Activated T-cell treated with anti-CD3 and anti-CD28 coated beads, Interleukin-2, amount 50 U/mL, for 72 hours (primary cell): ENCODE measurements at regions not wholly inside any gene's neighbourhood (a gene's known extent, or its start where the extent isn't known, plus 50 kb on each side); places are given as distances from the start of the nearest gene placed in this dataset.

ENCODE experiments used
- ATAC-seq, 2 donors: fragments of 150-1000 bp; cut with Tn5 transposase; replicated peaks in 1 of 2; 2 replicates each; pipeline ENCODE4 v1.10.0; 2021; ENCODE audit warnings: moderate library complexity in 2 of 2, mild to moderate bottlenecking in 1 of 2
- DNase-seq, 2 donors: peaks; one replicate each; pipeline ENCODE4 v3.0.0; 2021 to 2022; ENCODE audit warnings: mixed read lengths in 1 of 2
- H3K27ac Mint-ChIP-seq: one replicate; pipeline ENCODE4 v1.8.0; 2022; ENCODE audit warnings: mild to moderate bottlenecking, moderate library complexity, mixed read lengths
- H3K27me3 Mint-ChIP-seq: one replicate; pipeline ENCODE4 v1.8.0; 2022; ENCODE audit warnings: low read depth, mixed read lengths
- H3K36me3 Mint-ChIP-seq, 2 donors: one replicate each; pipeline ENCODE4 v1.8.0; 2022; ENCODE audit warnings: mixed read lengths in 2 of 2, mild to moderate bottlenecking in 1 of 2; ENCODE audit not compliant: insufficient read depth in 2 of 2
- H3K4me1 Mint-ChIP-seq: one replicate; pipeline ENCODE4 v1.8.0; 2022; ENCODE audit warnings: low read depth, mixed read lengths
- H3K4me3 Mint-ChIP-seq, 2 donors: one replicate each; pipeline ENCODE4 v1.8.0; 2022; ENCODE audit warnings: mild to moderate bottlenecking in 2 of 2, mixed read lengths in 2 of 2, moderate library complexity in 2 of 2
- H3K9me3 Mint-ChIP-seq, 2 donors: one replicate each; pipeline ENCODE4 v1.8.0; 2022; ENCODE audit warnings: mixed read lengths in 2 of 2

DNA sequence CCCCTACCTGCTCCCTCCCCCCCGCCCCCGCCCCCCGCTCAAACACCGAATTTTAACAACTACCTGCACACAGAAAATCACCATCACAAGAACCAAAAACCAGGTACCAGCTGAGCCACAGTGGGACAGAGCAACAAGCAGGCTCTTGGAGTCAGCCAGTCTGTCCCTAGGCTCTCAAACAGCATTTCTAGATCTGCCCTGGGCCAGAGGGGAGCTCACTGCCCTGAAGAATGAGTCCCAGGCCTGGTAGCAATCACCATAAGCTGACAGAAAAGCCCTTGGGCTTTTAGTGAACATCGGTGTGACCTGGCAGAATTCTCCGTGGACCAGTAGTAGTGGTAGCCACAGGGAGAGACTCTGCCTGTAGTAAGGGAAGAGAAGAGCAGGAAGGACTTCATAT, 58.3 kb downstream of the C11orf87 start:
- DNase-seq, result no peak
- peaks cover 0 to 3% of the 10 kb centered on the region in 2 donors for H3K9me3 Mint-ChIP-seq
- no peak overlapping the region for H3K27ac Mint-ChIP-seq
- no peaks in the 10 kb centered on the region for H3K4me1 Mint-ChIP-seq
- no peak for ATAC-seq
- H3K27me3 Mint-ChIP-seq, result no peaks in the 10 kb centered on the region
- no peak overlapping the region for H3K4me3 Mint-ChIP-seq
- H3K36me3 Mint-ChIP-seq, result no peaks in the 10 kb centered on the region

DNA sequence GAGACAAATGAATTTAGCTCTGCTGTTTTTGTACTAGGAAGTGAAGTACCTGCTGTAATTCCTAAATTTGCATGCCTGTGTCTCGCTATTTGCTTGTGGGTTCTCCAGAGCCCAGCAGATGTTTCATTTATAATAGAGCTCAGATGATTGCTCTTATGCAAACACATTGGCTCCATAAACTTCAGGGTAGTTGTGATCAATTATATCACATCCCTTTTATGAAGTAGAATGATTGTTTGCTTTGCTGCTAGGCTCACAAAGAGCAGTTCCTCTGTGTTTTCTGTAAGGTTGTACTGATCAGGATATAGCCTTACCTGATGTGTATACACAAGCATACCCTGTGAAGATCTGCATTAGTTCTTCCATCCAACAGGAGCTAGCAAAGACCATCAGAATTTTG, 64.1 kb downstream of the C11orf87 start:
- H3K4me1 Mint-ChIP-seq, result no peaks in the 10 kb centered on the region
- H3K4me3 Mint-ChIP-seq, result no peak overlapping the region
- H3K36me3 Mint-ChIP-seq, result no peaks in the 10 kb centered on the region
- DNase-seq (no peak), ATAC-seq (no peak)
- H3K27ac Mint-ChIP-seq, result no peak overlapping the region
- H3K9me3 Mint-ChIP-seq, result peaks cover 0 to 2% of the 10 kb centered on the region in 2 donors
- no peaks in the 10 kb centered on the region for H3K27me3 Mint-ChIP-seq

- no peaks in the 10 kb centered on the region for H3K27me3 Mint-ChIP-seq
- no peak overlapping the region for H3K27ac Mint-ChIP-seq
- no peak for DNase-seq
- peaks cover under 1 to 2% of the 10 kb centered on the region in 2 donors for H3K9me3 Mint-ChIP-seq
- ATAC-seq, result no peak
- H3K36me3 Mint-ChIP-seq, result no peaks in the 10 kb centered on the region
- no peak overlapping the region for H3K4me3 Mint-ChIP-seq
- no peaks in the 10 kb centered on the region for H3K4me1 Mint-ChIP-seq
Measured at GRCh38 chr11:109490953-109491635, 69.1 kb downstream of the C11orf87 start.

DNA sequence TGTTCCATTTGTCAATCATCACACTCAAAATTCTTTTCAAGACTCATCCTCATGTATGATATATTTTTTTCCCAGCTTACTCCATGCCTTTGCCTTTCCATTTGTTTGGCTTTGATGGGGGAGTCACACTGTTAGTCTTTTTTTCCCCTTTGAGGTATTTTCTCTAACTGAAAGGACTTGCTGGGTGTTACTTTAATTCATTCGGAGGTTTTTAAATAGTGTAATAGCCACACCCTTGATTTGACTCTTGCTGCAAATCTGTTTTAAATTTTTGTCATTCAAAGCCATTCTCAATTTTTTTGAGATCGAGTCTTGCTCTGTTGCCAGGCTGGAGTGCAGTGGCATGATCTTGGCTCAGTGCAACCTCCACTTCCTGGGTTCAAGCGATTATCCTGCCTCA, 84.1 kb downstream of the C11orf87 start:
- Mint-ChIP-seq H3K36me3 (no peaks in the 10 kb centered on the region), H3K27ac (no peak overlapping the region), H3K4me3 (no peak overlapping the region), H3K4me1 (no peaks in the 10 kb centered on the region), H3K9me3 (peaks cover 0 to 2% of the 10 kb centered on the region in 2 donors), H3K27me3 (no peaks in the 10 kb centered on the region)
- DNase-seq, result no peak
- ATAC-seq, result no peak

- Mint-ChIP-seq H3K27me3 (no peaks in the 10 kb centered on the region), H3K4me3 (no peak overlapping the region), H3K27ac (no peak overlapping the region), H3K36me3 (no peaks in the 10 kb centered on the region), H3K9me3 (peaks cover 0 to 2% of the 10 kb centered on the region in 2 donors), H3K4me1 (no peaks in the 10 kb centered on the region)
- ATAC-seq, result no peak
- DNase-seq, result no peak
Measured at GRCh38 chr11:109507331-109507730, 85.3 kb downstream of the C11orf87 start.

- Mint-ChIP-seq H3K27ac (no peak overlapping the region), H3K4me3 (no peak overlapping the region), H3K9me3 (peaks cover 0 to 2% of the 10 kb centered on the region in 2 donors), H3K27me3 (no peaks in the 10 kb centered on the region), H3K36me3 (no peaks in the 10 kb centered on the region), H3K4me1 (no peaks in the 10 kb centered on the region)
- ATAC-seq (no peak), DNase-seq (no peak)
Measured at GRCh38 chr11:109507836-109508561, 86.0 kb downstream of the C11orf87 start.

- Mint-ChIP-seq H3K27me3 (no peaks in the 10 kb centered on the region), H3K9me3 (peaks cover under 1 to 2% of the 10 kb centered on the region in 2 donors), H3K4me3 (no peak overlapping the region), H3K27ac (no peak overlapping the region), H3K4me1 (no peaks in the 10 kb centered on the region), H3K36me3 (no peaks in the 10 kb centered on the region)
- DNase-seq, result no peak
- ATAC-seq, result no peak
Measured at GRCh38 chr11:109508943-109509342, 87.0 kb downstream of the C11orf87 start.

DNA sequence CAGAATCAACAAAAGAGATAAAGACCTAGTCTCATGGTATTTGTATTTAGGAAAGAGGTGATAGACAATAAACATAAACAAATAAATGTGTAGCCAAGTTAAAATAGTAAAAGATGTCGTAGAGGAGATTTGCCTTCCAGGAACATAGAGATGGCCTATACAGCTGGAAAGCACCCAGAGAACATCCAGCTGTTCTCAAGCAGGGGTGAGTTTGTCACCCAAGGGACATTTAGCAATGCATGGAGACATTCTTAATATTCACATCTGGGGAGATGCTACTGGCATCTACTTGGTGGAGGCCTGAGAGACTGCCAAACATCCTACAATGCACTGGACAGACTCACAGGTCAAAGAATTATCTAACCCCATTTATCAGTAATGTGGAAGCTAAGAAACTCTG, 88.3 kb downstream of the C11orf87 start:
- no peaks in the 10 kb centered on the region for H3K4me1 Mint-ChIP-seq
- H3K27ac Mint-ChIP-seq, result no peak overlapping the region
- H3K27me3 Mint-ChIP-seq, result no peaks in the 10 kb centered on the region
- ATAC-seq (no peak), DNase-seq (no peak)
- H3K9me3 Mint-ChIP-seq, result peaks cover 4 to 6% of the 10 kb centered on the region in 2 donors
- no peaks in the 10 kb centered on the region for H3K36me3 Mint-ChIP-seq
- H3K4me3 Mint-ChIP-seq, result no peak overlapping the region

DNA sequence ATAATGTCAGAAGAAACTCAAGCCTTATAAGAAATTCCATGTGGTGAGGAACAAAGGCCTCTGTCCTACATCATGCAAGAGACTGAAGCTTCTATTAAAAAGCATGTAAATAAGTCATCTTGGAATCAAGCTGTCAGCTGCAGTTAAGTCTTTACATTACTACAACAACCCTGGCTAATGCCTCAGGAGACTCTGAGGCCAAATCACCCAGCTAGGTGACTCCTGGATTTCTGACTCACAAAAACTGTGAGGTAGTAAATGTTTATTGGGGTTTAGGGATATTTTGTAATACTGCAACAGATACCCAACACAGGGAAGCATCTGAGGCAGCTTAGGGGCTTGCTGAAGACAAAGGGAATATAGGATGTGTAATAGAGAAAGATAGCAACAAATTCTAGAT, 89.6 kb downstream of the C11orf87 start:
- H3K4me1 Mint-ChIP-seq, result no peaks in the 10 kb centered on the region
- no peak overlapping the region for H3K4me3 Mint-ChIP-seq
- peaks cover 6 to 7% of the 10 kb centered on the region in 2 donors for H3K9me3 Mint-ChIP-seq
- no peaks in the 10 kb centered on the region for H3K36me3 Mint-ChIP-seq
- no peaks in the 10 kb centered on the region for H3K27me3 Mint-ChIP-seq
- DNase-seq (no peak), ATAC-seq (no peak)
- H3K27ac Mint-ChIP-seq, result no peak overlapping the region

- H3K4me1 Mint-ChIP-seq, result no peaks in the 10 kb centered on the region
- H3K27me3 Mint-ChIP-seq, result no peaks in the 10 kb centered on the region
- H3K9me3 Mint-ChIP-seq, result peaks cover 5 to 6% of the 10 kb centered on the region in 2 donors
- no peak overlapping the region for H3K27ac Mint-ChIP-seq
- no peak for ATAC-seq
- H3K4me3 Mint-ChIP-seq, result no peak overlapping the region
- H3K36me3 Mint-ChIP-seq, result no peaks in the 10 kb centered on the region
- no peak for DNase-seq
Measured at GRCh38 chr11:109512249-109512648, 90.3 kb downstream of the C11orf87 start.

DNA sequence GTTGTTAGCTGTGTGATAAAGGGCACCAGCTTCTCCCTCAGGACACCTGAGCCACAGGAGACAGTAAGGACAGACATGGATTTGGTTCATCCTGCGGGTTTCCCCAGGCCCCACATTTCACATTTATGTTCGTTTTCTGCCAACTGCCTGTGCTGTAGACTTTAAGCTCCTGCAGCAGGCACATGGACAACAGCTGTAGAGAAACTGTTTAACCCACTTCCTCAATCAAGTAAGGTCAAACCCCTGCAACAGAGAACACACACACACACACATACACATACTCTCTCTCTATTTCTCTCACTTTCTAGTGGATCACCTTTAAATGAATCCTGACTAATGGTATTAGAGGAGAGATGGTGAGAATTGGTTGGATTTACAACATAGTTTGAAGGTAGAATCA, 90.7 kb downstream of the C11orf87 start:
- no peak overlapping the region for H3K27ac Mint-ChIP-seq
- H3K9me3 Mint-ChIP-seq, result peaks cover 5 to 6% of the 10 kb centered on the region in 2 donors
- DNase-seq, result no peak
- no peak for ATAC-seq
- no peaks in the 10 kb centered on the region for H3K4me1 Mint-ChIP-seq
- H3K27me3 Mint-ChIP-seq, result no peaks in the 10 kb centered on the region
- H3K4me3 Mint-ChIP-seq, result no peak overlapping the region
- H3K36me3 Mint-ChIP-seq, result no peaks in the 10 kb centered on the region

DNA sequence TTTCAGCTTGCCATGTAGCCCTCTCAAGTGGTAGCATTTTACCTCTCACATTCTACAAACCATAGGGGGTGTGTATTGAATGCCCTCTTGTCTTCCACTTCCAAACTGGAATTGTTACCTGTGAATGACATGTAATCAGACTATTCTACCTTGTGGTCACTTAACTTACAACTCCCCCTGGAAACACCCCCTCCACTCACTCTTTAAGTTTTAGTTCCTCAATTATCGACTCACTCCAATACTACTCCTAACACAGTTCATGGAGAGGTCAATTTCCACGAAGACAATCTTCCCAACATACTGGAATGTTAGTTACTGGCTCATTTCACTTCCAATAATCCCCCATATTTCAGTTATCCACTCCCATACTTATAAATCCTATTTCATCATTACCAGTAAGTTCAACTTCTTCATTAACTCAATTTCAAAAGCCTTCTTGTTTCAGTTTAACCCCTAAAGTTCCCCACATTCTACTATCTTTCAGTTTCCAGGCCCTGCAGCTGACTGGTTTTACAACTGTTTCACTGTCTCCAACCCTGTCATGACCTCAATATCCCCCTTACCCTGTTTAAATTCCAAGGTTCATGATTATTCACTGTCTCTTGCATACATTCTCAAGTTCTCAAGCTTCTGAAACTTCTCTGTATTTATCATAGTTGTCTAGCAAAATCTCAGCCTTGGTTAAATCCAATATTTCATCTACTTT, 92.5 kb downstream of the C11orf87 start:
- Mint-ChIP-seq H3K4me3 (no peak overlapping the region), H3K36me3 (no peaks in the 10 kb centered on the region), H3K27ac (no peak overlapping the region), H3K4me1 (no peaks in the 10 kb centered on the region), H3K27me3 (no peaks in the 10 kb centered on the region), H3K9me3 (peaks cover 5 to 6% of the 10 kb centered on the region in 2 donors)
- DNase-seq (no peak), ATAC-seq (no peak)

- no peaks in the 10 kb centered on the region for H3K4me1 Mint-ChIP-seq
- DNase-seq, result no peak
- no peaks in the 10 kb centered on the region for H3K27me3 Mint-ChIP-seq
- ATAC-seq, result no peak
- H3K36me3 Mint-ChIP-seq, result no peaks in the 10 kb centered on the region
- no peak overlapping the region for H3K4me3 Mint-ChIP-seq
- no peak overlapping the region for H3K27ac Mint-ChIP-seq
- H3K9me3 Mint-ChIP-seq, result peaks cover 5 to 6% of the 10 kb centered on the region in 2 donors
Measured at GRCh38 chr11:109519253-109519652, 97.3 kb downstream of the C11orf87 start.
